Adrenal gland (tissue), 9 donors: ENCODE measurements at regions not wholly inside any gene's neighbourhood (a gene's known extent, or its start where the extent isn't known, plus 50 kb on each side); places are given as distances from the start of the nearest gene placed in this dataset.

Experiments used
- DNase-seq, 7 donors: peaks; one replicate each; pipeline ENCODE4 v3.0.0-alpha.2; 2019 to 2020
- H3K27ac ChIP-seq, 5 donors: fragments of 200-600 bp; sonication (generic) in 4 of 5; 1 replicate in 3 of 5; 2 replicates in 2 of 5; pipeline versions ENCODE4 v1.5.1 to v1.8.0; 2016 to 2020; ENCODE audit warnings: mild to moderate bottlenecking in 1 of 5
- H3K27me3 ChIP-seq: fragments of 200-600 bp; 2 replicates; pipeline ENCODE4 v1.8.0; 2021
- H3K36me3 ChIP-seq, 2 donors: fragments of 200-600 bp; replicated peaks in 1 of 2; 1 replicate in 1 of 2; 2 replicates in 1 of 2; pipeline versions ENCODE4 v1.5.1 to v1.8.0; 2018 to 2022
- H3K4me1 ChIP-seq, 2 donors: fragments of 200-600 bp; replicated peaks in 1 of 2; 1 replicate in 1 of 2; 2 replicates in 1 of 2; pipeline versions ENCODE4 v1.5.1 to v1.8.0; 2018 to 2021
- H3K4me3 ChIP-seq, 4 donors: fragments of 200-600 bp; sonication (generic) in 3 of 4; one replicate each; pipeline ENCODE4 v1.5.1; 2016 to 2018
- H3K9me3 ChIP-seq, 3 donors: fragments of 200-600 bp; sonication (generic) in 1 of 3; replicated peaks in 1 of 3; 1 replicate in 2 of 3; 2 replicates in 1 of 3; pipeline versions ENCODE4 v1.5.1 to v1.8.0; 2016 to 2021
- POLR2A ChIP-seq, 2 donors: fragments of 450-650 bp; IDR thresholded peaks; one replicate each; pipeline ENCODE4 v1.6.1; 2017; ENCODE audit warnings: antibody characterized with exemption in 2 of 2, mild to moderate bottlenecking in 2 of 2, moderate library complexity in 1 of 2
- WGBS, 4 donors: extraction: QIAGEN DNeasy Blood & Tissue Kit in 2 of 4; methylation state at CpG; one replicate each; pipeline versions ENCODE4 v1.1.5 to v1.1.7; 2013 to 2017; 5-methylcytosine and 5-hydroxymethylcytosine counted together
- intact Hi-C, 2 donors: fragments of 100-400 bp; cut with DNase I; formaldehyde crosslinking; loops; one replicate each; pipeline versions ENCODE4 v1.14.1 to v1.15.0; 2022 to 2023
- TF ChIP-seq, protein P1 (sequence below), 6 experiments: fragments of 450-650 bp in 4 of 6; fragments of 200-600 bp in 2 of 6; sonication (generic) in 1 of 6; IDR thresholded peaks; 1 replicate in 5 of 6; 2 replicates in 1 of 6; pipeline versions ENCODE4 v1.5.1 to v1.8.0; 2016 to 2021; ENCODE audit warnings: antibody characterized with exemption in 6 of 6, mild to moderate bottlenecking in 2 of 6, moderate library complexity in 1 of 6
- donor health status: healthy with polysubstance abuse.
- donor health status: Bipolar disorder and iron deficiency.
- donor health status: DM: yes; HTN: yes; CAD: no.
- donor health status: DM: no; HTN: no; CAD: no.
- donor health status: DM: no; HTN: no; CAD: no.

DNA sequence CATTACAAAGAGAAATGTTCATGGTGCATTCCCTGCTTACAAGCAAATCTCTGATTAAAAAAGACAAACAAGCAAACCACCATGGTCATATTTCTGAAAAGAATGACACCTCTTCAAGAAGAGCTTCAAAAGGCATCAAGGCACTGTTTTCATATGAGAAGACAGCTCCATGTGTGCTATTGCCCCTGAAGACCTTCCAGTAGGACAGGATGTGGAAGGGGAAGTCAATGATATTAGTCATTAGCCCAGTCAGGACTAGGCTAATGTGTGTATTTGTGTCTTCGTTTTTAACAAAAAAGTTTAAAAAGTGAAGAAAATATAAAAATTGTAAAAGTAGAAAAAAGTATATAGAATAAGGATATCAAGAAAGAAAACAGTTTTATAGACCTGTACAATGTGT lies 534.7 kb upstream of the ARGLU1 start:
- no peak for TF ChIP-seq POLR2A (IDR thresholded peaks at IDR 0.05)
- TF ChIP-seq, protein P1, sequence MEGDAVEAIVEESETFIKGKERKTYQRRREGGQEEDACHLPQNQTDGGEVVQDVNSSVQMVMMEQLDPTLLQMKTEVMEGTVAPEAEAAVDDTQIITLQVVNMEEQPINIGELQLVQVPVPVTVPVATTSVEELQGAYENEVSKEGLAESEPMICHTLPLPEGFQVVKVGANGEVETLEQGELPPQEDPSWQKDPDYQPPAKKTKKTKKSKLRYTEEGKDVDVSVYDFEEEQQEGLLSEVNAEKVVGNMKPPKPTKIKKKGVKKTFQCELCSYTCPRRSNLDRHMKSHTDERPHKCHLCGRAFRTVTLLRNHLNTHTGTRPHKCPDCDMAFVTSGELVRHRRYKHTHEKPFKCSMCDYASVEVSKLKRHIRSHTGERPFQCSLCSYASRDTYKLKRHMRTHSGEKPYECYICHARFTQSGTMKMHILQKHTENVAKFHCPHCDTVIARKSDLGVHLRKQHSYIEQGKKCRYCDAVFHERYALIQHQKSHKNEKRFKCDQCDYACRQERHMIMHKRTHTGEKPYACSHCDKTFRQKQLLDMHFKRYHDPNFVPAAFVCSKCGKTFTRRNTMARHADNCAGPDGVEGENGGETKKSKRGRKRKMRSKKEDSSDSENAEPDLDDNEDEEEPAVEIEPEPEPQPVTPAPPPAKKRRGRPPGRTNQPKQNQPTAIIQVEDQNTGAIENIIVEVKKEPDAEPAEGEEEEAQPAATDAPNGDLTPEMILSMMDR (IDR thresholded peaks at IDR 0.05) = no peak

DNA sequence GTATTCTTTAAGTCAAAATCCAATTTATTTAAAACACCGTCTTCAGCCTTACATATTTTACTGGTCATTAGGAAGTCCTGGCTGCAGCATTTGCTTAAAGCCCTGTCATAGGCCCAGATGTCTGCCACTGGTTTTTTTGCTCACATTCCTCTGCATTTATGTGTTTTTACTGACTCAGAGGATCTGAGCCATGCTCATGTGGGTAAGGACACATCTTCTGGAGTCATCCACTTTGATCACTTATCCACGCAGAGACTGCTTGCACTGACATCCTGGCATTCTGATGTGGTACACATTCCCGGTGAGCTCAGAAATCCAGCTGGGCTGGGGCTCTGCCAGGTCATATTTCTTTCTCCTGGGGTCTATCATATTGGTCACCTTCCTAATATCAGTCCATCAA lies 531.7 kb upstream of the ARGLU1 start:
- intact Hi-C loops = no loop called here
- H3K4me3 ChIP-seq = no peak overlapping the region
- H3K27me3 ChIP-seq = no peaks in the 10 kb centered on the region
- TF ChIP-seq, protein P1 (IDR thresholded peaks at IDR 0.05) = no peak
- no peak for TF ChIP-seq POLR2A (IDR thresholded peaks at IDR 0.05)
- no peak overlapping the region for H3K27ac ChIP-seq
- no peak for DNase-seq
- no peaks in the 10 kb centered on the region for H3K4me1 ChIP-seq
- H3K36me3 ChIP-seq = no peaks in the 10 kb centered on the region
- no peaks in the 10 kb centered on the region for H3K9me3 ChIP-seq
- WGBS, 4 donors = 85 to 92% (median 87%) methylated on average over 3 of the region's 3 CpGs

More for the DNA sequence above, 534.7 kb upstream of the ARGLU1 start:
- no peaks in the 10 kb centered on the region for H3K9me3 ChIP-seq
- intact Hi-C loops = no loop called here
- no peaks in the 10 kb centered on the region for H3K36me3 ChIP-seq
- no peaks in the 10 kb centered on the region for H3K4me1 ChIP-seq
- H3K27me3 ChIP-seq = no peaks in the 10 kb centered on the region
- no peak overlapping the region for H3K4me3 ChIP-seq
- WGBS, 4 donors = 36 to 50% (median 41%) methylated on average over 1 of the region's 1 CpG
- H3K27ac ChIP-seq = no peak overlapping the region
- no peak for DNase-seq

DNA sequence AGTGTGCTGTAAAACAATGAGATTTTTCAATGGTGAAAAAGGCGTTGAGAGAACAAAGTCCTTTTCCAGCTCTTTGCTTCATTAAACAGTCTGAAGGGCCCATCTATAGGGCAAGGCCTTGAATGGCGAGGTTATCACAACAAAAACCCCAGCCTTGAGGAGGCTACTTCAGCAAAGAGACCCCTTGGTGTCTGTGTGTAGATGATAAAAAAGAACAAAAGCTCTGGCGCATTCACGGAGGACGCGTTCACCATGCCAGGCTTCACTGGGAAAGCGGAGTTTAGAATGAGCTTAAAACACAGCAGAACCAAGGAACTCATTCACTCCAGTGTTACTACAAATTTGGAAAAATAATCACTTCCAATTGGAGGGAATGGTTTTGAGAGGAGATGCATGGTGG lies 530.0 kb upstream of the ARGLU1 start:
- no peaks in the 10 kb centered on the region for H3K9me3 ChIP-seq
- TF ChIP-seq, protein P1 (IDR thresholded peaks at IDR 0.05) = no peak
- no peak for TF ChIP-seq POLR2A (IDR thresholded peaks at IDR 0.05)
- H3K4me3 ChIP-seq = no peak overlapping the region
- intact Hi-C loops = no loop called here
- H3K27me3 ChIP-seq = no peaks in the 10 kb centered on the region
- no peaks in the 10 kb centered on the region for H3K36me3 ChIP-seq
- H3K4me1 ChIP-seq = no peaks in the 10 kb centered on the region
- no peak for DNase-seq
- 55 to 65% (median 59%) methylated on average over 7 of the region's 7 CpGs for WGBS, 4 donors
- H3K27ac ChIP-seq = no peak overlapping the region

DNA sequence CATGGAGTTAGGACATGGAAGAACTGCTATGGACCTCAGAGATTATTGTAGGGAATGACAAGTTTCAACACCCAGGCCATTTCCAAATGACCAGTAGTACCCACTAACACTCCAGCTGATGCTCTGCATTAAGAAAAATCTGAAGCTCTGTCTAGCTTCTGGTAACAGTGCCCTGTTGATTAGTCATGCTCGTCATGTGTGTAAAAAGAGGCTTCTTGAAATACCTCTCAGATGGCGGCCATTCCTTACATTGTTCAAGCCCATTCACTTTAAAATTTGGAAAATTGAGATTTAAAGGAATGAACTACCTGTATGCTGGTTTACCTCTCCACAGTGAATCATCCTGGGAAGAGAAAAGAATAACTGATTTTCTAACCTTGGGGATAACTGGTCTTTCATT lies 527.9 kb upstream of the ARGLU1 start:
- H3K36me3 ChIP-seq = no peaks in the 10 kb centered on the region
- H3K4me1 ChIP-seq = no peaks in the 10 kb centered on the region
- TF ChIP-seq POLR2A (IDR thresholded peaks at IDR 0.05) = no peak
- TF ChIP-seq, protein P1 (IDR thresholded peaks at IDR 0.05) = no peak
- 52 to 83% (median 71%) methylated on average over 2 of the region's 2 CpGs for WGBS, 4 donors
- no peaks in the 10 kb centered on the region for H3K27me3 ChIP-seq
- no peak overlapping the region for H3K4me3 ChIP-seq
- intact Hi-C loops = no loop called here
- DNase-seq = no peak
- no peaks in the 10 kb centered on the region for H3K9me3 ChIP-seq
- H3K27ac ChIP-seq = no peak overlapping the region
